ENCODE measurements at regions not wholly inside any gene's neighbourhood (a gene's known extent, or its start where the extent isn't known, plus 50 kb on each side); places are given as distances from the start of the nearest gene placed in this dataset.

DNA sequence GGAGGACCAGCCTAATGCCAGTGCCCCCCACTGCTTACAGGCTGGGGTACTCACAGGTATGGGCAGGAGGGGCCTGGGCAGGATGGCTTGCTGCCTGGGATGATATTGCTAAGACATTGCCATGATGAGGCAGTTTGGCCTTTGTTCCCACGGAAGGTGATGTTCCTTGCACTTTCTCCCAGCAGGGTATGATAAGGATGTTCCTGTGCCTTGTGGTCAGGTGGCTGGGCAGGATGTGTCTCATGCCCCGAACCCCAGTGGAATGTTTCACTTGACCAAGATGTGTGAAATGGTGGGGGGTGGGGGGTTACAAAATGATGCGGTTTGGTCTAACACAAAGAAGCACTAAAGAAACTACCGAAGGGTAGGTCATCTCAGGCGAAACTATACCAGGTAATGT, 337.8 kb upstream of the ZFHX3 start:
- no peak for DNase-seq

GRCh38 chr16:73384506-73385089, 336.7 kb upstream of the ZFHX3 start:
- no peak for DNase-seq

DNA sequence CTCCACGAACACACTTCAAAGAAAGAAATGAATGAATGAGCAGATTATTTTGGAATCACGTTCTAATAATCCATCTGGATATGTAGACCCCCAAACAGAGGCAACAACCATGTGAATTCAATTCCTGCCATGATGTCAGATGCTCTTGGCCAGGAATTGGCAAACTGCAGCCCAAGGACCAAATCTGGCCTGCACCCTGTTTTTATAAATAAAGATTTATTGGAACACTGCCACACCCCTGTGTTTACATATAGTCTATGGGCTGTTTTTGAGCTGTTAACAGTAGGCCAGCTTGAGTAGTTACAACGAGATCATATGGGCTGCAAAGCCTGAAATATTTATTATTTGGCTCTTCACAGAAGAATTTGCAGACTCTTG, 336.0 kb upstream of the ZFHX3 start:
- no peak for DNase-seq

GRCh38 chr16:73383195-73383987, 335.5 kb upstream of the ZFHX3 start:
- no peak for DNase-seq

DNA sequence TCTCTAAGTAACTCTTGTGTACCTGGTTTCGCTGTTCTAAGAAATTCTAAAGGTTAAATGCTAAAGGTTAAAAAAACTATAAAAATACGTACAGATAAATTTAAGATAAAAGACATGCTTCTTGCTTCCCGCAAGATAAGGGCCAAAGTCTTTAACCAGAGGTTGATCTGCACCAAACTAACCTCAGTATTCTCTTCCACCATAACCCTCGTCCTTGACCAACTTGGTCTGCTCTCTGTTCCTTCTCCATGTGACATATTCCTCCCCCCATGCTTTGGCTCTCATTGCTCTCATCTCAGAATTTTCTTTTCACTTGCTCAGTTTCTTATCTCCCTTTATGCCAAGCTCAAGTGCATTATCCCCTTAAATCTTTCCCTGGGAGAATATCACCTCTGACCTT, 330.5 kb upstream of the ZFHX3 start:
- no peak for DNase-seq

GRCh38 chr16:73371584-73372319, 323.8 kb upstream of the ZFHX3 start:
- DNase-seq: no peak

DNA sequence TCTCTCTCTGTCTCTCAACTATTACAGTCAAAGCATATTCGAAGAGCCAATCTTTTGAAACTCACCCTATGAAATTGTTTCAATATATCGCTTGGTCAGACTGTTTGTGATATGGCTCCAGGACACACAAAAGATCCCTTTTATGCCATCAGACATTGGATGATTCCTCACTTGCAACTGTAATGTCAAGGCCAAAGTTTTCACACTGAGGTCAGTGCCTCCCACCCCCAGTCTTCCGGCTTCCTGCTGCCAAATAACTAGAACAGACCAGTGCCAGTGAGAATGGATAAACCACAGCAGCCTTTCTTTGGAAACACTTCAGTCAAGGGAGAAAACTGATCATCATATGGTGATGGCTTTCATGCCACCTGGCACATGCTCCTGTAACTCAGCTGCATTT, 321.9 kb upstream of the ZFHX3 start:
- DNase-seq: no peak

GRCh38 chr16:73368715-73369114, 320.8 kb upstream of the ZFHX3 start:
- DNase-seq: no peak

GRCh38 chr16:73365016-73365551, 317.2 kb upstream of the ZFHX3 start:
- no peak for DNase-seq

DNA sequence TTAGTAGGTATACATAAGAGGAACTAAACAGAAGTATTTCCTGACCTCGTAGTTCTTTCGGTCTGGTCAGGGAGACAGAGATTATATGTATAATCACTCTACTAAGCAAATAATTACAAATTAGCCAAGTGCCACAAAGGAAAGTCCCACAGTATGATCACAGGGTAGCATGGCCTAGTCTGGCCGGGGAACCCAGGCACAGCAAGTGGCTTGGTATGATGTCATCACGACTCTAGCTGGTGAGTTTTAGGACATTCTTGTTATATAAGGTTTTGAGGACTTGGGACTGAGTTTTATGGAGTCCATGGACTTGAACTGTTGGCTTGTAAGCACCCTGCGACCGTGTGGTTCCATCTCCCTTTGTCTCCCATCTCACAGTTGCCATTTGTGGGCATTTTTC, 316.5 kb upstream of the ZFHX3 start:
- DNase-seq: no peak

DNA sequence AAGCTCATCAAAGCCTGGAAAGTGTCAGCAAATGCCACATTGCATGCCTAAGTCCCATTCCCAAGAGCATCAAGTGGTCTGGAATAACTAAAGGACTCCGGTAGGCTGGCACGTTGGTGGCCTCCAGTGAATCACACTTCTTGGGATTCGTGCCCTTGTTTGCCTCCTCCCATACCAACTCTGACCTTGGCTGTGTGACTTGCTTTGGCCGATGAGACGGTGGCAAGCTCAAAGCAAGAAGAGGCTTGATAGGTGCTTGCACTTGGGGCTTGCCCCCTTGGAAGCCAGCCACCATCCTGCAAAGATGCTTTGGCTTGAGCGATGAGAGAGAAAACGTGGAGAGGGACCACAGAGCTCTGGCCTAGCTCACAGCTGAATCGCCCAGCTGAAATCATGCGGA, 313.1 kb upstream of the ZFHX3 start:
- DNase-seq: no peak

GRCh38 chr16:73356401-73357079, 308.6 kb upstream of the ZFHX3 start:
- DNase-seq: no peak

DNA sequence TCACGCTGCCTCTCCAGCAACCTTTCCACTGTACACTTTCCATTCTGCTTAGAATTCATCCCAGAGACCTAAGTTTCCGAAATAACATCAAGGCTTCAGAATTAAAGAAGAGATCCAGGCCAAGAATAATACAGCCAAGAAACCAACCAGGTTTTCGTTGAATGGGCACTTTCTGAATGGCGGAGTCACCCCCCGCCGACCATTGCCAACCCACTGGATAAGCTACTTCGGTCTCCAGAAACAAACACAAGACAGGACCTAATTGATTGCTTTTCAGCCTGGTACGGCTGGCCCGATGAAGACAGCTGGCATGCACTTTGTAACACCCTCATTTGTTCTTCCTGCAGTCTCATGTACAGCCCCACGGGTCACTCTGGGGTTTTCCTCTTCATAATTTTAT, 308.1 kb upstream of the ZFHX3 start:
- no peak for DNase-seq

DNA sequence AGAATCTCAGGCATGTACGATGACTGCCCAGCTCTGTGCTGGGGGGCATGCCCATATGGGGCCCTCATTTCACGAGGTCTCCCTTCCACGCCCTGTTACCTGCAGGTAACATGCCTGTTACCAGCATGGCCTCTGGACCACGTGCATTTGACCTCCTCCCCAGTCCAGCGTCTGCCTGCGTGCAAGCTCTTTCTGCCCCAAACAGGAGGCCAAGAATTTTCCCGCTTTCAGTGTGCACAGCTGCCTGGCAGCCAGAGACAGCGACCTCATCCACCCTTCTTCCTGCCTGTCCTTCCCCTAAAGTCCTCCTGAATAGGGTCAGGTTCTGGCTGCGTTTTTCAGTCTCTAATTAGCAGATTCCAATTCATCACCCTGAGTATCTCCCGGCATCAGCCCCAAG, 306.5 kb upstream of the ZFHX3 start:
- no peak for DNase-seq

- DNase-seq: no peak
These were observed 303.0 kb upstream of the ZFHX3 start for GRCh38 chr16:73350707-73351452.

GRCh38 chr16:73347500-73348375, 299.8 kb upstream of the ZFHX3 start:
- no peak for DNase-seq

DNA sequence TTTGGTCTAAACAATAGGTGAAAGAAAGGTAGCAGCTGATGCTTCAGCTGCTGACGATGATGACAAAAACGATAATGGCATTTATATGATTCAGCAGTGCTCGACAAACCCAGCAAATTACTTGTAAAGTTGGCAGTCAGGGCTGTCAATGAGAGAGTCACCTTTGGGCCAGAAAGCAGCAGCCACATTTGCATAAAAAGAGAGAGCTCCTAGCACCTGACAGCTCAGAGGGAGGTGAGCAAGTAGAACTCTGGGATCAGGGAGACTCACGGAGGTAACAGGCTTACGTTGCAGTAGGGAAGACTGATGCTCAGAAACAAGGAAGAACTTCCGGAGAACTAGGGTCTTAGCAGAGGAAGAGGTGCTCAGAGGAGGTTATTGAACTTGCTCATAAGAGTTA, 291.9 kb upstream of the ZFHX3 start:
- DNase-seq: no peak

DNA sequence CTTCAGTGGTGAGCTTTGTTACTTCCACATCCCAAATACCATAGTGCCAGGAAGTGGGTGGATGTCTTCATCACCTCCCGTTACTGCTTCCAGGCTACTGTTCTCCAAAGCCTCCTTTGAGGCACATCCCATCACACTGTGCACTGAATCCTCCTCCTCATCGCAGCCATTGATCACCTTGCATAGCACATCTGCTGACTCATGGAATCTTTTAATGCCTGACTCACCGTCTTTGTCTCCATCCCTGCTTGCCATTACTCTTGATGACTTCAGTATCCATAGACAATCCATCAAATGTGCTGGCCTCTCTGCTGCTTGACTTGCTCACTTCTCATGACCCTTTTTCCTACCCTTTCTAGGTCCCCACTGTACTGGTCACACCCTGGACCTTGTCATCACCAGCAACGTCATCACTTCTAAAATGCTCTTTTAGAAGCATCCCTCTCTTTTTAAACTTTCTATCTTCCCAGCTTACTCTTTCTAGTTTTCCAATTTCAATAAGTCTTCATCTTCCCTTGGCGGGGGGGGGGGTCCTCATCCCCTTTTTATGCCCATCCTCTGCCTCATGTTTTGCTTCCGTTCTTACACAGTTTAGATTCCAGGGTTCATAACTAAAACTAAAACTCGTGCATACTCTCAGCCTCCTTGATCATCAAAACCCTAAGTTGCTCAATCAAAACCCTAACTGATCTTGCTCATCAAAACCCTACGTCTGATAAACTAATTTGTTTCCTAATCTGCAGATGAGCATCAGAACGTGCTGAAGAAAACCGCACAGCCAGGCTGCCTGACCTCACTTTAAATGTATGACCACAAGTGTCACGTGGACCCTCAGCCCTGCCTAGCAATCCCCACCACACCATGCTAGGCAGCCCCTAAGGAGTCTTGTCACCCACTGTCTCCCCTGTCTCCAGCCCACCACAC, 289.7 kb upstream of the ZFHX3 start:
- no peak for DNase-seq

DNA sequence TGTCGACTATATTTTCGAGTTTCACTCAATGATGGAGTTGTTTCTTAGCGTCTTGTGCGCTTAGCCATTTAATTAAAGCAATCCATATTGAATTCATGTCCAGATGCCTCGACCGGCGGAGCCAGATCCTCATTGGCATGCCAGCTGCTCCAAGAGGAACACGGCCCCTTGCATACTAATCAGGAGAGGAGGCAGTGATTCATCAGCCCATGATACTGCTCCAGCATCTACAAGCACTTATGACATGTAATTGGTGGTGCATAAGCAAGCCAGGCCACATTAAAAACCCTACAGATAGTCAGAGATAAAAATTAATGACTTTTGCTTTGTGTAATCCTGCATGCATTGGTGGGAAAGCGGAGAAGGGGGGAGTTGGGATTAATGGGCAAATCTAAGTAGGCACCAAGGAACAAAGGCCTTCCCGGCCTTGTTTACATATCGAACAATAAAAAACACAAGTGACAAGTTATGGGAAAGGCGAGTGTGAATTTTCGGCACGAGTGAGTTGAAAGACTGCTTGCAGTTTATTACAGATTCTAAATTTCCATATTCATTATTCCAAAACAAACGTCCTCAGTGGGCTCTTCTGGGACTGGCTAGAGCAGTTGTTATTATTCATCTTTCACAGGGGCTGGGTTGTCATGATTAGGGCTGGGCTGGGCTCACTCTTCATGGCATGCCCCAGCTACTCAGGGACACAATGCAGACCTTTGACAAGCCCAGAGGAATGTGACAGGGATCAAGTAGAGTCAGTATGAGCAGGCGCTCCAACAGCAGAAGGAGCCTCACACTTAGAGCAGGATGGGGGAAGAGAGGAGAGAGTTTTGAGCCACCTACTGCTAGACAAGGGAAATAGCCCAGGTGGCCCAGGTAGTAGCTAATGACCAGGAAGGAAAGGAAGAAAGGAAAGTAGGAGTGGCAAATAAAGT, 281.7 kb upstream of the ZFHX3 start:
- no peak for DNase-seq
